Mesothelial cell of epicardium (in vitro differentiated cells): ENCODE measurements at regions not wholly inside any gene's neighbourhood (a gene's known extent, or its start where the extent isn't known, plus 50 kb on each side); places are given as distances from the start of the nearest gene placed in this dataset.

ENCODE experiments used
- DNase-seq, 2 experiments: peaks; one replicate each; pipeline ENCODE4 v3.0.0; 2021; ENCODE audit warnings: low spot score in 2 of 2; ENCODE audit not compliant: unreplicated experiment in 2 of 2
- H3K27ac Mint-ChIP-seq: 2 replicates; pipeline ENCODE4 v1.8.0; 2021; ENCODE audit warnings: mixed read lengths
- H3K27me3 Mint-ChIP-seq: 2 replicates; pipeline ENCODE4 v1.8.0; 2021; ENCODE audit warnings: low read depth, mixed read lengths
- H3K36me3 Mint-ChIP-seq: 2 replicates; pipeline ENCODE4 v1.8.0; 2021; ENCODE audit warnings: mixed read lengths
- H3K4me1 Mint-ChIP-seq: 2 replicates; pipeline ENCODE4 v1.8.0; 2021; ENCODE audit warnings: mixed read lengths
- H3K4me3 Mint-ChIP-seq: 2 replicates; pipeline ENCODE4 v1.8.0; 2021; ENCODE audit warnings: mild to moderate bottlenecking, moderate library complexity, mixed read lengths
- H3K9me3 Mint-ChIP-seq: 2 replicates; pipeline ENCODE4 v1.8.0; 2021; ENCODE audit warnings: mixed read lengths
- TF ChIP-seq, protein P1 (sequence below): fragments of 200-600 bp; sonication (generic); IDR thresholded peaks from one replicate; pipeline ENCODE4 v1.5.0; 2021; ENCODE audit warnings: antibody characterized with exemption; ENCODE audit not compliant: unreplicated experiment

- DNase-seq = no peak
- Mint-ChIP-seq H3K4me1 (no peaks in the 10 kb centered on the region), H3K27ac (no peak overlapping the region), H3K27me3 (no peaks in the 10 kb centered on the region), H3K4me3 (no peak overlapping the region), H3K9me3 (peaks cover 6% of the 10 kb centered on the region), H3K36me3 (no peaks in the 10 kb centered on the region)
- TF ChIP-seq, protein P1, sequence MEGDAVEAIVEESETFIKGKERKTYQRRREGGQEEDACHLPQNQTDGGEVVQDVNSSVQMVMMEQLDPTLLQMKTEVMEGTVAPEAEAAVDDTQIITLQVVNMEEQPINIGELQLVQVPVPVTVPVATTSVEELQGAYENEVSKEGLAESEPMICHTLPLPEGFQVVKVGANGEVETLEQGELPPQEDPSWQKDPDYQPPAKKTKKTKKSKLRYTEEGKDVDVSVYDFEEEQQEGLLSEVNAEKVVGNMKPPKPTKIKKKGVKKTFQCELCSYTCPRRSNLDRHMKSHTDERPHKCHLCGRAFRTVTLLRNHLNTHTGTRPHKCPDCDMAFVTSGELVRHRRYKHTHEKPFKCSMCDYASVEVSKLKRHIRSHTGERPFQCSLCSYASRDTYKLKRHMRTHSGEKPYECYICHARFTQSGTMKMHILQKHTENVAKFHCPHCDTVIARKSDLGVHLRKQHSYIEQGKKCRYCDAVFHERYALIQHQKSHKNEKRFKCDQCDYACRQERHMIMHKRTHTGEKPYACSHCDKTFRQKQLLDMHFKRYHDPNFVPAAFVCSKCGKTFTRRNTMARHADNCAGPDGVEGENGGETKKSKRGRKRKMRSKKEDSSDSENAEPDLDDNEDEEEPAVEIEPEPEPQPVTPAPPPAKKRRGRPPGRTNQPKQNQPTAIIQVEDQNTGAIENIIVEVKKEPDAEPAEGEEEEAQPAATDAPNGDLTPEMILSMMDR = no peak
Measured at GRCh38 chr13:58876473-58876872, 1244.9 kb downstream of the PCDH17 start.

DNA sequence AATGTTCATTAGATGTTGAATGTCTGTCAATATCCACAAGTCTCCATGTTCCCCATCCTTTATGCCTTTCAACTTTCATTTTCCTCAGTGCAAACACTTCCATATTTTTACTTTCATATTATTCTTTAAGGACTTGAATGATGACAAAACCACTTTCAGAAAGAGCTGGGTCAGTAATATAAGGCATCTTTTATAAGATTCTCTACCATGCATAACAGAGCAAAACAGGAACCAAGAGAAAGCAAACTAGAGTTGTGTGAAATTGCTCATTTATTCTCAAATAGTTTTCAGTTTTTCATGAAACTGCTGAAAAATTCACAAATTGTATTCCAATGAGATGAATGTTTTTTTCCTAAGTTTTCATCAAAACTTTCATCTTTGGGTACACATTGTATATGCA lies 1247.6 kb downstream of the PCDH17 start:
- H3K36me3 Mint-ChIP-seq = no peaks in the 10 kb centered on the region
- no peaks in the 10 kb centered on the region for H3K4me1 Mint-ChIP-seq
- TF ChIP-seq, protein P1 = no peak

DNA sequence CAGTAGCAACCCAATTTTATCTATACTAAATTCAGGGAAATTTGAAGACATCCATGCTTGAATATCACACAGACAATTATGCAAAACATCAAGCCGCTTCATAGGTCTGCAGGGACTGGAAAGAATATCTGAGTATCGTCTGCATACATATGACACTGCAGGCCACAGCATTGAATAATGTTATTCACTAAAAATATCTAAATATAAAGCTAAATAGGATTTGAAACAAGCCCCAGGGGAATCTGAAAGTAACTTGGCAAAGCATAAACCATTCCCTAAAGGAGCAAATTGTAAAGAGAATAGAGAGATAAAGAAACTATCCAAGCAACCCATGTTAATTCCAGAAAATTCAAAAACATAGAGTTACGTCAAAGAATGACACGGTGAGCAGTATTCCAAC lies 1251.0 kb downstream of the PCDH17 start:
- Mint-ChIP-seq H3K9me3 (no peaks in the 10 kb centered on the region), H3K27ac (no peak overlapping the region), H3K36me3 (no peaks in the 10 kb centered on the region), H3K4me1 (no peaks in the 10 kb centered on the region), H3K27me3 (no peaks in the 10 kb centered on the region), H3K4me3 (no peak overlapping the region)
- no peak for DNase-seq
- TF ChIP-seq, protein P1 = no peak

More for the DNA sequence above, 1247.6 kb downstream of the PCDH17 start:
- Mint-ChIP-seq H3K27ac (no peak overlapping the region), H3K9me3 (no peaks in the 10 kb centered on the region), H3K27me3 (no peaks in the 10 kb centered on the region), H3K4me3 (no peak overlapping the region)
- DNase-seq = no peak

DNA sequence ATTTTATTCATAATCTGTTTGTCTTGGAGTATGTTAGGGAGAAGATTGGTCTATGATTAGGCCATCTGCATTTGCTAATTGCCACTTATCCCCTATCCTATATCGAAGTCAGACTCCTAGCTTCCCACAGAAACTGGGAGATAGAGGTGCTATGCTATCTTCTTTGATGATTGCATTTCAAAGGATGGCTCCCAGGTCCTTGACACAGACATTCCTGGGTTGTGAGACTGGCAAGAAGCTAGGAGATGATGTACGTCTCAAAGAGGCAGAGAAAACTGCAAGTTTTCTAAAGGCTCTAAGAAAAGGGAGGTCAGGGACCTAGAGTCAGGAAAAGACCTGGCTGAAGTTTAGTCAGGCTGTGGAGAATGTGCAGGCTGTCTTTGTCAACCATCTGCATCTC lies 1251.9 kb downstream of the PCDH17 start:
- H3K36me3 Mint-ChIP-seq = no peaks in the 10 kb centered on the region
- H3K4me1 Mint-ChIP-seq = no peaks in the 10 kb centered on the region
- no peak overlapping the region for H3K4me3 Mint-ChIP-seq
- TF ChIP-seq, protein P1 = no peak
- H3K9me3 Mint-ChIP-seq = no peaks in the 10 kb centered on the region
- H3K27me3 Mint-ChIP-seq = no peaks in the 10 kb centered on the region
- no peak overlapping the region for H3K27ac Mint-ChIP-seq
- no peak for DNase-seq

DNA sequence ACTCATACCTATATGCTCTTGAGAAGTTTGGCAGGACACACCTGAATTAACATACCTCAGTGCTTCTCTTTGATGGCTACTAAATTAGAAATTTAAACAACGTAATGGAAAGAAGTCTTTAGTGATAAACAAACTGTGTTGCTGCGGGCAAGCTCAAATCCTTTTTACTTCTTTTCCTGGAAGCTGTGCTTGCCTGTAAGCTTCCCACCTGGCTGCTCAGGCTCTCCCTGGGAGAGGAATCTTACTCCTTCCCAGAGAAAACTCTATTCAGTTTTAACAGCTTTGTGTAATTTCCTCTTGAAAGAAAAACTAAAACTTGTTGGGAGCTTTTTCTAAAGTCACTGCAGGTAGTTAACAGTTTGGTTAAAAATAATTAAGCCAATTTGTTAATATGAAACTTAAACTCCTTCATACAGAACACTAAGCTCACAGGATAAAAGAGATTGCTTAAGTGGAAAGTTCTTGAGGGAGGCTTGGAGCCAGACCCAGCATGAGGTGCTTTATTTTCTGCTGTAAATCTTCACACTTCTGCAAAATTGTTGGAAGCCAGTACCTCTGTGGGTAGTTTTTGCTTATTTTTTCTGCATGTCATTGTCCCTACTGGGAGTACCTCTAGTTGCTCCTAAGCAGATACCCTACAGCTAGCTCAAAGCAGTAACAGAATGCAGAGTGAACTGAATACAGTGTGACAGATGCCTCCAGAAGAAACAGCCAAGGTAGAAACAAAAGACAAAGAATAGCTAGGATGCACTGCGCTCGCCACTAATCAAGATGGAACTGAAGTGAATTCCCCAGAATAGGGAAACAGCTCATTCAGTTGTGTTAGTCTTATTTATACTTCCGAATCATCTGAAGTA lies 1253.0 kb downstream of the PCDH17 start:
- H3K36me3 Mint-ChIP-seq = no peaks in the 10 kb centered on the region
- no peaks in the 10 kb centered on the region for H3K9me3 Mint-ChIP-seq
- no peak overlapping the region for H3K4me3 Mint-ChIP-seq
- TF ChIP-seq, protein P1 = no peak
- H3K4me1 Mint-ChIP-seq = no peaks in the 10 kb centered on the region
- H3K27ac Mint-ChIP-seq = no peak overlapping the region
- no peaks in the 10 kb centered on the region for H3K27me3 Mint-ChIP-seq
- no peak for DNase-seq
